ENCODE measurements at regions not wholly inside any gene's neighbourhood (a gene's known extent, or its start where the extent isn't known, plus 50 kb on each side); places are given as distances from the start of the nearest gene placed in this dataset.

GRCh38 chr11:105520706-105521345 is 89.0 kb upstream of the GRIA4 start:
- DNase-seq (ENCODE audit: low read depth): no peak
- Histone ChIP-seq H3K4me3 (ENCODE audit: low read depth, low read length) (no peak overlapping the region), H3K27me3 (ENCODE audit: control insufficient read depth, insufficient read depth, low read length) (no peaks in the 10 kb centered on the region), H3K36me3 (ENCODE audit: control insufficient read depth, insufficient read depth, low read length) (no peaks in the 10 kb centered on the region)
- TF ChIP-seq, protein P1, sequence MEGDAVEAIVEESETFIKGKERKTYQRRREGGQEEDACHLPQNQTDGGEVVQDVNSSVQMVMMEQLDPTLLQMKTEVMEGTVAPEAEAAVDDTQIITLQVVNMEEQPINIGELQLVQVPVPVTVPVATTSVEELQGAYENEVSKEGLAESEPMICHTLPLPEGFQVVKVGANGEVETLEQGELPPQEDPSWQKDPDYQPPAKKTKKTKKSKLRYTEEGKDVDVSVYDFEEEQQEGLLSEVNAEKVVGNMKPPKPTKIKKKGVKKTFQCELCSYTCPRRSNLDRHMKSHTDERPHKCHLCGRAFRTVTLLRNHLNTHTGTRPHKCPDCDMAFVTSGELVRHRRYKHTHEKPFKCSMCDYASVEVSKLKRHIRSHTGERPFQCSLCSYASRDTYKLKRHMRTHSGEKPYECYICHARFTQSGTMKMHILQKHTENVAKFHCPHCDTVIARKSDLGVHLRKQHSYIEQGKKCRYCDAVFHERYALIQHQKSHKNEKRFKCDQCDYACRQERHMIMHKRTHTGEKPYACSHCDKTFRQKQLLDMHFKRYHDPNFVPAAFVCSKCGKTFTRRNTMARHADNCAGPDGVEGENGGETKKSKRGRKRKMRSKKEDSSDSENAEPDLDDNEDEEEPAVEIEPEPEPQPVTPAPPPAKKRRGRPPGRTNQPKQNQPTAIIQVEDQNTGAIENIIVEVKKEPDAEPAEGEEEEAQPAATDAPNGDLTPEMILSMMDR (IDR thresholded peaks at IDR 0.05; ENCODE audit: insufficient read depth, low read depth, low read length): no peak
- CTCF ChIA-PET: no interaction called here
- POLR2A ChIA-PET: no interaction called here

- Histone ChIP-seq H3K36me3 (ENCODE audit: control insufficient read depth, insufficient read depth, low read length) (no peaks in the 10 kb centered on the region), H3K27me3 (ENCODE audit: control insufficient read depth, insufficient read depth, low read length) (no peaks in the 10 kb centered on the region), H3K4me3 (ENCODE audit: low read depth, low read length) (no peak overlapping the region)
- no peak for DNase-seq (ENCODE audit: low read depth)
- ChIA-PET CTCF (no interaction called here), POLR2A (no interaction called here)
- TF ChIP-seq, protein P1 (IDR thresholded peaks at IDR 0.05; ENCODE audit: insufficient read depth, low read depth, low read length): no peak
Observed at GRCh38 chr11:105507496-105508254, 102.2 kb upstream of the GRIA4 start.

- ChIA-PET CTCF (no interaction called here), POLR2A (no interaction called here)
- no peaks in the 10 kb centered on the region for H3K36me3 ChIP-seq (ENCODE audit: control insufficient read depth, insufficient read depth, low read length)
- no peaks in the 10 kb centered on the region for H3K27me3 ChIP-seq (ENCODE audit: control insufficient read depth, insufficient read depth, low read length)
- TF ChIP-seq, protein P1 (IDR thresholded peaks at IDR 0.05; ENCODE audit: insufficient read depth, low read depth, low read length): no peak
- no peak overlapping the region for H3K4me3 ChIP-seq (ENCODE audit: low read depth, low read length)
- DNase-seq (ENCODE audit: low read depth): no peak
Observed at GRCh38 chr11:105492010-105492409, 117.9 kb upstream of the GRIA4 start.

DNA sequence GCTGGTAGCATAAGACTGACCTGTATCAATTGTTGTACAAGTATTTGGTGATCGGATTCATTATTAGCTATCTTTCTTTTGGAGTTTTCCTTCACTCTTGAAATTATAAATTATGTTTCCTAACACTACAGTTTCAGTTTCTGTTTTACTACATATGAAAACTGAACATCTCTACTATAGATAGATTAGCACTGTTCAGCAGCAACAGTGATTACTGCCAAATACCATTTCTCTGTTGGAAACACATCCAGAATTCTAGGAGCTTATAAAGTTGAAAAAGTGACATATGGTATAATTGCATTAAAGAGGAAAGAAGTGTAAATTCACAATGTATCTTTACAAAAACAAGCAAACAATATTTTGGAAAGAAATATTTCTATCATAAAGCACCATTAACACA is 118.5 kb upstream of the GRIA4 start:
- Histone ChIP-seq H3K27me3 (ENCODE audit: control insufficient read depth, insufficient read depth, low read length) (no peaks in the 10 kb centered on the region), H3K36me3 (ENCODE audit: control insufficient read depth, insufficient read depth, low read length) (no peaks in the 10 kb centered on the region), H3K4me3 (ENCODE audit: low read depth, low read length) (no peak overlapping the region)
- no peak for DNase-seq (ENCODE audit: low read depth)
- POLR2A ChIA-PET: no interaction called here
- CTCF ChIA-PET: no interaction called here
- TF ChIP-seq, protein P1 (IDR thresholded peaks at IDR 0.05; ENCODE audit: insufficient read depth, low read depth, low read length): no peak

GRCh38 chr11:105490333-105490732 is 119.5 kb upstream of the GRIA4 start:
- CTCF ChIA-PET: no interaction called here

More at GRCh38 chr11:105490333-105490732, 119.5 kb upstream of the GRIA4 start:
- TF ChIP-seq, protein P1 (IDR thresholded peaks at IDR 0.05; ENCODE audit: insufficient read depth, low read depth, low read length): no peak
- Histone ChIP-seq H3K4me3 (ENCODE audit: low read depth, low read length) (no peak overlapping the region), H3K27me3 (ENCODE audit: control insufficient read depth, insufficient read depth, low read length) (no peaks in the 10 kb centered on the region), H3K36me3 (ENCODE audit: control insufficient read depth, insufficient read depth, low read length) (no peaks in the 10 kb centered on the region)
- POLR2A ChIA-PET: no interaction called here
- DNase-seq (ENCODE audit: low read depth): no peak

Data from BJ (cell line).